ENCODE measurements at regions not wholly inside any gene's neighbourhood (a gene's known extent, or its start where the extent isn't known, plus 50 kb on each side); places are given as distances from the start of the nearest gene placed in this dataset.

GRCh38 chr5:3796736-3797135 lies 201.1 kb downstream of the IRX1 start:
- Mint-ChIP-seq H3K4me1 (ENCODE audit: low read depth in 2 of 2) (no peaks in the 10 kb centered on the region), H3K27me3 (no peaks in the 10 kb centered on the region), H3K36me3 (ENCODE audit: insufficient read depth) (no peaks in the 10 kb centered on the region), H3K27ac (no peak overlapping the region), H3K4me3 (no peak overlapping the region), H3K9me3 (peaks cover 6 to 23% of the 10 kb centered on the region in 2 donors)
- ATAC-seq (replicated peaks): no peak
- no peak for DNase-seq

DNA sequence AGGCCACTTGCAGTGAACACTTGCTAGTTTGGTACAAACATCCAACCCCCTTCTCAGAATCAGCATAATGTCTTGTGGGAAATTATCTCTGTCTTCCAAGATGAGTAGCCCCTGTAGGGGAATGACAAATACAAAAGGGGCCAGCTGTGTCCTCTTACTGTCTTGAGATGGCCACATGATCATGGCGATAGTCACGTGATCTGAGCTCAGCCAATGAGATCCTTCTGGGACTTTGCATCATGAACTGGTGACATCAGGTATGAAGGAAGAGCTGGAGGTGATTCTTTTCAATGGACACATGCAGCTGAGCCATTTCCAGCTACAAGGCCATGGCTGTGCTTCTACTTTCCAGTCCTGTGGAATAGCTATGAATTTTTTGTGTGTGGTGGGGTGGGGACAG lies 206.3 kb downstream of the IRX1 start:
- no peak for DNase-seq
- H3K4me3 Mint-ChIP-seq: no peak overlapping the region
- no peaks in the 10 kb centered on the region for H3K27me3 Mint-ChIP-seq
- no peaks in the 10 kb centered on the region for H3K4me1 Mint-ChIP-seq (ENCODE audit: low read depth in 2 of 2)
- ATAC-seq (replicated peaks): no peak
- peaks cover 3 to 11% of the 10 kb centered on the region in 2 donors for H3K9me3 Mint-ChIP-seq
- no peaks in the 10 kb centered on the region for H3K36me3 Mint-ChIP-seq (ENCODE audit: insufficient read depth)
- H3K27ac Mint-ChIP-seq: no peak overlapping the region

DNA sequence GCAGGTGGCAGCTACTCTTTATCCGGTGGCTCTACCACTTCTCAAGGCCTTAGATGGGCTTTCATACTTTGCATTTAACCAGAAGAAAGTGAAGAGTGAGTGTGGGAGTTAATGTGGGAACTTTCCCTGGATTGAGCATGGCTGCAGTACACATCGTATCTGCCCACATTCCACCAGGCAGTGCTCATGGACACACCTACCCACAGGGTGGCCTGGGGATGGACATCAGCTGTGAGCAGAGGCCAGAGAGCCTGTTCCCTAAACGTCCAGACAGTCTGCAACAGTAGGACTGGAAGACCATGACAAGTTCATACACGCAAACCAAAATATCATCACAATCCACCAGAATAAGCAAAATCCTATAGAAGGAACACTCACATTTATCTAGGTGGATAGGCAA lies 213.8 kb downstream of the IRX1 start:
- DNase-seq: no peak
- Mint-ChIP-seq H3K4me3 (no peak overlapping the region), H3K27ac (no peak overlapping the region), H3K9me3 (peaks cover 13 to 15% of the 10 kb centered on the region in 2 donors), H3K36me3 (ENCODE audit: insufficient read depth) (no peaks in the 10 kb centered on the region), H3K27me3 (no peaks in the 10 kb centered on the region), H3K4me1 (ENCODE audit: low read depth in 2 of 2) (no peaks in the 10 kb centered on the region)
- ATAC-seq (replicated peaks): no peak

- Mint-ChIP-seq H3K27ac (no peak overlapping the region), H3K9me3 (peaks cover 13 to 18% of the 10 kb centered on the region in 2 donors), H3K36me3 (ENCODE audit: insufficient read depth) (no peaks in the 10 kb centered on the region), H3K4me3 (no peak overlapping the region), H3K27me3 (no peaks in the 10 kb centered on the region), H3K4me1 (ENCODE audit: low read depth in 2 of 2) (no peaks in the 10 kb centered on the region)
- ATAC-seq (replicated peaks) (no peak), DNase-seq (no peak)
Observed at GRCh38 chr5:3811116-3811515, 215.5 kb downstream of the IRX1 start.

GRCh38 chr5:3818624-3819023 lies 223.0 kb downstream of the IRX1 start:
- DNase-seq (no peak), ATAC-seq (replicated peaks) (no peak)
- no peaks in the 10 kb centered on the region for H3K4me1 Mint-ChIP-seq (ENCODE audit: low read depth in 2 of 2)
- no peaks in the 10 kb centered on the region for H3K27me3 Mint-ChIP-seq
- H3K4me3 Mint-ChIP-seq: no peak overlapping the region
- no peak overlapping the region for H3K27ac Mint-ChIP-seq
- peaks cover 2% of the 10 kb centered on the region for H3K36me3 Mint-ChIP-seq (ENCODE audit: insufficient read depth)
- H3K9me3 Mint-ChIP-seq: peaks cover 6 to 12% of the 10 kb centered on the region in 2 donors

GRCh38 chr5:3825531-3826451 lies 230.2 kb downstream of the IRX1 start:
- peaks cover 3 to 15% of the 10 kb centered on the region in 2 donors for H3K9me3 Mint-ChIP-seq
- H3K27ac Mint-ChIP-seq: no peak overlapping the region
- no peak overlapping the region for H3K4me3 Mint-ChIP-seq
- no peak for ATAC-seq (replicated peaks)
- no peaks in the 10 kb centered on the region for H3K27me3 Mint-ChIP-seq
- no peaks in the 10 kb centered on the region for H3K4me1 Mint-ChIP-seq (ENCODE audit: low read depth in 2 of 2)
- H3K36me3 Mint-ChIP-seq (ENCODE audit: insufficient read depth): peaks cover 2% of the 10 kb centered on the region
- no peak for DNase-seq

GRCh38 chr5:3827624-3828023 lies 232.0 kb downstream of the IRX1 start:
- H3K4me1 Mint-ChIP-seq (ENCODE audit: low read depth in 2 of 2): no peaks in the 10 kb centered on the region
- no peak overlapping the region for H3K27ac Mint-ChIP-seq
- H3K36me3 Mint-ChIP-seq (ENCODE audit: insufficient read depth): no peaks in the 10 kb centered on the region
- no peak for ATAC-seq (replicated peaks)
- no peaks in the 10 kb centered on the region for H3K27me3 Mint-ChIP-seq
- H3K9me3 Mint-ChIP-seq: peaks cover 3 to 15% of the 10 kb centered on the region in 2 donors
- no peak overlapping the region for H3K4me3 Mint-ChIP-seq
- DNase-seq: no peak

GRCh38 chr5:3828761-3829160 lies 233.1 kb downstream of the IRX1 start:
- Mint-ChIP-seq H3K4me3 (no peak overlapping the region), H3K4me1 (ENCODE audit: low read depth in 2 of 2) (no peaks in the 10 kb centered on the region), H3K9me3 (peaks cover 3 to 15% of the 10 kb centered on the region in 2 donors), H3K36me3 (ENCODE audit: insufficient read depth) (no peaks in the 10 kb centered on the region), H3K27ac (no peak overlapping the region), H3K27me3 (no peaks in the 10 kb centered on the region)
- DNase-seq: no peak
- ATAC-seq (replicated peaks): no peak

- Mint-ChIP-seq H3K4me1 (ENCODE audit: low read depth in 2 of 2) (no peaks in the 10 kb centered on the region), H3K4me3 (no peak overlapping the region), H3K27me3 (no peaks in the 10 kb centered on the region), H3K9me3 (peaks cover 3 to 15% of the 10 kb centered on the region in 2 donors), H3K36me3 (ENCODE audit: insufficient read depth) (no peaks in the 10 kb centered on the region), H3K27ac (no peak overlapping the region)
- DNase-seq (no peak), ATAC-seq (replicated peaks) (no peak)
Observed at GRCh38 chr5:3833566-3833965, 237.9 kb downstream of the IRX1 start.

DNA sequence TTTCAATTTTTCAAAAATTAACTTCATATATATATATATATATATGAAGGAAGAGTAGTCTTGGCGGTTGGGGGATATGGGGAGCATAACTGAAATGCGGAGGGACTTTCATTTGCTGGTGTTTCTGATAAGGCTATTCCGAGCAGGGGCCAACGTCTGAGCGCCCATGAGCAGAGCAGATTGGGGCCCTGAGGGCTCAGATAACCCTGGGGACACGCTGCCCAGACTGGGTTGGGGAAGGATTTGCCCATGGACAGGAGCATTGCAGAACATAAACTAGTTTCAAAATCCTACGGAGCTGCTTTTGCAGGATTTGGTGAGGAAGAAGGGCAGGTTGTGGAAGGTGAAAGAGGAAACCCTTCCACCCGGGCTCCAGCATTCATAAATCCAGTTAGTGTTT lies 240.2 kb downstream of the IRX1 start:
- no peak for ATAC-seq (replicated peaks)

GRCh38 chr5:3836528-3836927 lies 240.9 kb downstream of the IRX1 start:
- Mint-ChIP-seq H3K27me3 (no peaks in the 10 kb centered on the region), H3K4me3 (no peak overlapping the region), H3K27ac (no peak overlapping the region), H3K9me3 (peaks cover 0 to 8% of the 10 kb centered on the region in 2 donors), H3K4me1 (ENCODE audit: low read depth in 2 of 2) (no peaks in the 10 kb centered on the region), H3K36me3 (ENCODE audit: insufficient read depth) (no peaks in the 10 kb centered on the region)
- DNase-seq (no peak), ATAC-seq (replicated peaks) (no peak)

More for the DNA sequence above, 240.2 kb downstream of the IRX1 start:
- H3K27ac Mint-ChIP-seq: no peak overlapping the region
- no peaks in the 10 kb centered on the region for H3K27me3 Mint-ChIP-seq
- no peak overlapping the region for H3K4me3 Mint-ChIP-seq
- H3K36me3 Mint-ChIP-seq (ENCODE audit: insufficient read depth): no peaks in the 10 kb centered on the region
- no peaks in the 10 kb centered on the region for H3K4me1 Mint-ChIP-seq (ENCODE audit: low read depth in 2 of 2)
- H3K9me3 Mint-ChIP-seq: peaks cover 0 to 8% of the 10 kb centered on the region in 2 donors
- DNase-seq: no peak

DNA sequence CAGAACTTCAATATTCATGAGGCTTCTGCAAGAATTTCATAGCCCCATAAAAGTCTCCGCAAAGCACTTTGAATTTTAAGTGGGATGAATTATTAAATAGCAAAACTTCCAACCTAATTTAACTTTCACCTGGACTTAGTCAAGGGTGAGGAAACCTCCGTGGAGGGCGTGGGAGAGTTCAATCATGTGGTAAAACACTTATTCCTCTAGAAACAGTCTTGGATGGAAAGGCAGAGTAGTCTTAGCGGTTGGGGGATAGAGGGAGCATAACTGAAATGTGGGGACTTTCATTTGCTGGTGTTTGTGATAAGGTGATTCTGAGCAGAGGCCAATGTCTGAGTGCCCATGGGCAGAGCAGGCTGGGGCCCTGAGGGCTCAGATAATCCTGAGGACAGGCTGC lies 241.9 kb downstream of the IRX1 start:
- Mint-ChIP-seq H3K27me3 (no peaks in the 10 kb centered on the region), H3K27ac (no peak overlapping the region)

GRCh38 chr5:3839151-3839550 lies 243.5 kb downstream of the IRX1 start:
- Mint-ChIP-seq H3K4me3 (no peak overlapping the region), H3K27ac (no peak overlapping the region), H3K9me3 (peaks cover 0 to 10% of the 10 kb centered on the region in 2 donors), H3K36me3 (ENCODE audit: insufficient read depth) (no peaks in the 10 kb centered on the region), H3K27me3 (no peaks in the 10 kb centered on the region), H3K4me1 (ENCODE audit: low read depth in 2 of 2) (no peaks in the 10 kb centered on the region)
- ATAC-seq (replicated peaks) (no peak), DNase-seq (no peak)

More for the DNA sequence above, 241.9 kb downstream of the IRX1 start:
- H3K4me3 Mint-ChIP-seq: no peak overlapping the region
- DNase-seq: no peak
- no peak for ATAC-seq (replicated peaks)
- H3K36me3 Mint-ChIP-seq (ENCODE audit: insufficient read depth): no peaks in the 10 kb centered on the region
- peaks cover 0 to 8% of the 10 kb centered on the region in 2 donors for H3K9me3 Mint-ChIP-seq
- H3K4me1 Mint-ChIP-seq (ENCODE audit: low read depth in 2 of 2): no peaks in the 10 kb centered on the region

DNA sequence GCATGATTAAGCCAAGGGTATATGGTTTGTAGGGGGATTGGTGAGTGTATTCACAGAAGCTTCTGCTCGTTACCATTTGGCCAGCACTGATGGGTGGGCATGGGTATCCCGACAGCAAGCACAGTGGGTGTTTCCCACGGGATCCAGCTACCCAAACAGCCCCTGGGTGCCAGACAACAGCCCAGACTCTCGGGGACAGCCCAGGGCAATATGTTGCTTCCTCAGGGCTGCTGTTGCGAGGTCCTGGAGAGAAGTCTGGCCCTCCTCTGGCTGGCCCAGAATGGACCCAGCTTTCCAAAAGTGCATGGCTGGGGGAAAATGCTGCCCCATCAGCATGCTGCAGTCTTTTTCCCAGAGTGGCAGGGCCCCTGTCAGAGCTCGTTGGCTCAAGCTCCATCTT lies 247.0 kb downstream of the IRX1 start:
- no peak for DNase-seq
- no peaks in the 10 kb centered on the region for H3K4me1 Mint-ChIP-seq (ENCODE audit: low read depth in 2 of 2)
- H3K9me3 Mint-ChIP-seq: peaks cover 11 to 37% of the 10 kb centered on the region in 2 donors
- H3K4me3 Mint-ChIP-seq: no peak overlapping the region
- H3K36me3 Mint-ChIP-seq (ENCODE audit: insufficient read depth): no peaks in the 10 kb centered on the region
- no peaks in the 10 kb centered on the region for H3K27me3 Mint-ChIP-seq
- H3K27ac Mint-ChIP-seq: no peak overlapping the region
- ATAC-seq (replicated peaks): no peak

Measured in effector memory CD8-positive, alpha-beta T cell (primary cell).